Astrocyte (in vitro differentiated cells and primary cell): ENCODE measurements at regions not wholly inside any gene's neighbourhood (a gene's known extent, or its start where the extent isn't known, plus 50 kb on each side); places are given as distances from the start of the nearest gene placed in this dataset.
"Not testable (repeated sequence)": the region's sequence is repeated elsewhere in the genome, so short reads cannot be mapped to it uniquely, and the experiment has no call there.

ENCODE experiments used
- DNase-seq: peaks from one replicate; pipeline ENCODE4 v3.0.0-alpha.2; 2010; ENCODE audit warnings: low read depth
- FAIRE-seq: peaks from 2 replicates; lab custom pipeline; 2011; peaks lifted over from hg19 to GRCh38; lab: Jason Lieb, UNC
- H2AFZ ChIP-seq: 2 replicates; pipeline ENCODE4 v1.6.0; 2012; ENCODE audit warnings: low read depth, low read length, inconsistent platforms
- H3K27ac ChIP-seq: 2 replicates; pipeline ENCODE4 v1.5.1; 2011; ENCODE audit warnings: low read depth, low read length, inconsistent platforms
- H3K27me3 ChIP-seq: 2 replicates; pipeline ENCODE4 v1.6.0; 2011; ENCODE audit warnings: low read length, inconsistent platforms; ENCODE audit not compliant: insufficient read depth
- H3K36me3 ChIP-seq: 2 replicates; pipeline ENCODE4 v1.5.1; 2011; ENCODE audit warnings: low read length, inconsistent platforms; ENCODE audit not compliant: insufficient read depth
- H3K4me1 ChIP-seq: 2 replicates; pipeline ENCODE4 v1.5.1; 2011; ENCODE audit warnings: low read length, inconsistent platforms; ENCODE audit not compliant: insufficient read depth
- H3K4me2 ChIP-seq: 2 replicates; pipeline ENCODE4 v1.6.0; 2012; ENCODE audit warnings: low read length, inconsistent platforms
- H3K4me3 ChIP-seq: 2 replicates; pipeline ENCODE4 v1.5.1; 2011; ENCODE audit warnings: low read depth, mild to moderate bottlenecking, low read length, inconsistent platforms; ENCODE audit not compliant: insufficient read depth
- H3K79me2 ChIP-seq: 2 replicates; pipeline ENCODE4 v1.6.0; 2012; ENCODE audit warnings: mild to moderate bottlenecking, low read length, inconsistent platforms; ENCODE audit not compliant: insufficient read depth
- H3K9ac ChIP-seq: 2 replicates; pipeline ENCODE4 v1.6.0; 2012; ENCODE audit warnings: mild to moderate bottlenecking, low read length, inconsistent platforms
- H3K9me3 ChIP-seq: 2 replicates; pipeline ENCODE4 v1.5.1; 2012; ENCODE audit warnings: low read depth, mild to moderate bottlenecking, low read length, inconsistent platforms; ENCODE audit not compliant: insufficient read depth
- H4K20me1 ChIP-seq: 2 replicates; pipeline ENCODE4 v1.6.0; 2012; ENCODE audit warnings: low read length, inconsistent platforms; ENCODE audit not compliant: insufficient read depth
- H3K27ac Mint-ChIP-seq: one replicate; pipeline ENCODE4 v1.8.0; 2021; ENCODE audit warnings: mild to moderate bottlenecking, mixed read lengths; ENCODE audit not compliant: unreplicated experiment
- H3K27me3 Mint-ChIP-seq: one replicate; pipeline ENCODE4 v1.8.0; 2021; ENCODE audit warnings: low read depth, mixed read lengths; ENCODE audit not compliant: unreplicated experiment
- H3K36me3 Mint-ChIP-seq: one replicate; pipeline ENCODE4 v1.8.0; 2021; ENCODE audit warnings: low read depth, mixed read lengths; ENCODE audit not compliant: unreplicated experiment
- H3K4me1 Mint-ChIP-seq: one replicate; pipeline ENCODE4 v1.8.0; 2021; ENCODE audit warnings: low read depth, mixed read lengths; ENCODE audit not compliant: unreplicated experiment
- H3K4me3 Mint-ChIP-seq: one replicate; pipeline ENCODE4 v1.8.0; 2021; ENCODE audit warnings: mild to moderate bottlenecking, moderate library complexity, mixed read lengths; ENCODE audit not compliant: unreplicated experiment
- H3K9me3 Mint-ChIP-seq: one replicate; pipeline ENCODE4 v1.8.0; 2021; ENCODE audit warnings: mild to moderate bottlenecking, mixed read lengths; ENCODE audit not compliant: unreplicated experiment
- CTCF ChIP-seq: IDR thresholded peaks from 2 replicates; pipeline ENCODE4 v1.5.1; 2011; ENCODE audit warnings: low read depth, mild to moderate bottlenecking, inconsistent platforms, low read length, moderate library complexity; ENCODE audit not compliant: insufficient read depth
- EZH2 ChIP-seq: IDR thresholded peaks from 2 replicates; pipeline ENCODE4 v1.6.1; 2012; ENCODE audit warnings: mild to moderate bottlenecking, low read length, inconsistent platforms; ENCODE audit not compliant: insufficient read depth

- H2AFZ ChIP-seq, result no peak overlapping the region
- no peaks in the 10 kb centered on the region for H3K9me3 ChIP-seq
- H4K20me1 ChIP-seq, result no peaks in the 10 kb centered on the region
- DNase-seq (no peak), FAIRE-seq (no peak)
- Mint-ChIP-seq H3K9me3 (no peaks in the 10 kb centered on the region), H3K27me3 (no peaks in the 10 kb centered on the region), H3K27ac (no peak overlapping the region), H3K4me1 (peaks cover 52% of the 10 kb centered on the region), H3K4me3 (no peak overlapping the region), H3K36me3 (no peaks in the 10 kb centered on the region)
- H3K36me3 ChIP-seq, result no peaks in the 10 kb centered on the region
- no peaks in the 10 kb centered on the region for H3K79me2 ChIP-seq
- H3K4me2 ChIP-seq, result no peak overlapping the region
- H3K9ac ChIP-seq, result no peak overlapping the region
- H3K27ac ChIP-seq, result no peak overlapping the region
- peaks cover 30% of the 10 kb centered on the region for H3K4me1 ChIP-seq
- TF ChIP-seq CTCF (no peak), EZH2 (no peak)
- no peaks in the 10 kb centered on the region for H3K27me3 ChIP-seq
- H3K4me3 ChIP-seq, result no peak overlapping the region
These were observed 250.3 kb downstream of the ENC1 start for GRCh38 chr5:74390306-74390637.

DNA sequence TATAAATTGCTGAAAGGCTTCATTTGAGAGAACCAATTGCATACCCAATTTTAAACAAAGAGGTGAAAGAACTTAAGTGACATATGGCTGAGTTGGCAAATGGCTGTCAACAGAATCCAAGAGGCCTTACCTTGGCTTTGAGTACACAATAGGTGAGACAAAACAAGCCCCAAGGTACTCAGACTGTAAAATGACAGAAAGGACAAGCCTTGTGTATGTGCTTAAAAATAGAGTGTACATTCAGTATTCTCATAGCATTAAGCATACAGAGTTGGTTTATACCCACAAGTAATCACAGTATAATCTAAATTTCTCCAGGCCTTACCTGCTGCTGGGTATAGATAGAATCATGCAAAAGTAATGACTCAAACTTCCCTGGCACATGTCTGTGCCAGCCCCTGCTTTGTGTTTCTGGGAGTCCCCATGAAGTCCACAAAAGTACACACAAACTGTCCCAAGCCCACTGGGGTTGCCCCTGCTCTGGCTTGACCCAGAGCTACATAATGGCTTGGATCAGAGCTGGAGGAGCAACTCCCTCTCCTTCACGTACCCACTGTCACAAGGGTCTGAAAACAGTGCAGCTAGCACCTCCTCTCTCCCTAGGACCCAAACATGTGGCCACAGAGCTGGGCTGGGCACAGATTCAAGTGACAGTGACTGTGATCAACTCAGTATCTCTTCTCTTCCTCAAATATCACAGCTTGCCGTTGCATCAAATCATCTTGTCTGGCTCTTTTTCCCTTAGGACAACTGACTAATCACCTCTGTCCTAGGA lies 250.8 kb downstream of the ENC1 start:
- Histone ChIP-seq H4K20me1 (no peaks in the 10 kb centered on the region), H3K36me3 (no peaks in the 10 kb centered on the region), H3K79me2 (no peaks in the 10 kb centered on the region), H3K27me3 (no peaks in the 10 kb centered on the region), H3K4me1 (peaks cover 27% of the 10 kb centered on the region), H3K9me3 (no peaks in the 10 kb centered on the region), H3K9ac (no peak overlapping the region), H3K4me2 (no peak overlapping the region), H2AFZ (no peak overlapping the region), H3K27ac (no peak overlapping the region), H3K4me3 (no peak overlapping the region)
- FAIRE-seq (no peak), DNase-seq (no peak)
- TF ChIP-seq EZH2 (no peak), CTCF (no peak)
- H3K36me3 Mint-ChIP-seq, result no peaks in the 10 kb centered on the region
- H3K4me3 Mint-ChIP-seq, result no peak overlapping the region
- H3K4me1 Mint-ChIP-seq, result peaks cover 52% of the 10 kb centered on the region
- H3K27ac Mint-ChIP-seq, result no peak overlapping the region
- H3K9me3 Mint-ChIP-seq, result no peaks in the 10 kb centered on the region
- H3K27me3 Mint-ChIP-seq, result no peaks in the 10 kb centered on the region

GRCh38 chr5:74388411-74388810 lies 252.1 kb downstream of the ENC1 start:
- not testable (repeated sequence) for H3K27me3 Mint-ChIP-seq, H4K20me1 ChIP-seq, H3K9ac ChIP-seq, H3K36me3 Mint-ChIP-seq, H3K27me3 ChIP-seq, DNase-seq, H3K4me3 Mint-ChIP-seq, H2AFZ ChIP-seq, FAIRE-seq, H3K36me3 ChIP-seq, H3K9me3 Mint-ChIP-seq, H3K4me2 ChIP-seq, H3K27ac Mint-ChIP-seq, H3K9me3 ChIP-seq, H3K4me3 ChIP-seq, H3K79me2 ChIP-seq, H3K27ac ChIP-seq
- H3K4me1 ChIP-seq, result peaks cover 30% of the 10 kb centered on the region
- H3K4me1 Mint-ChIP-seq, result peaks cover 54% of the 10 kb centered on the region
